Panc1 (cell line): ENCODE measurements at regions not wholly inside any gene's neighbourhood (a gene's known extent, or its start where the extent isn't known, plus 50 kb on each side); places are given as distances from the start of the nearest gene placed in this dataset.
A peak's percentile ranks its signal among the peaks of the same experiment; 100 is the strongest.

ENCODE experiments used
- ATAC-seq: fragments of 200-7000 bp; cut with Tn5 transposase; 2 replicates; pipeline ENCODE4 v1.9.1; 2020; ENCODE audit warnings: mild to moderate bottlenecking, moderate library complexity
- BruUV-seq: library from RNA; stranded (reverse); fragments of 400-500 nt; replicated peaks from 2 replicates; lab custom pipeline; 2021; lab: Mats Ljungman, UMichigan
- CTCF ChIA-PET: fragments of 300-600 bp; sonication (Branson Sonifier 250); formaldehyde crosslinking; loops from one replicate; lab custom pipeline; 2022; ENCODE audit warnings: antibody characterized with exemption; lab: Charles Lee
- POLR2A ChIA-PET: fragments of 300-600 bp; sonication (Branson Sonifier 250); formaldehyde crosslinking; loops from one replicate; lab custom pipeline; 2022; ENCODE audit warnings: antibody characterized with exemption; lab: Charles Lee
- DNase-seq: peaks from one replicate; pipeline ENCODE4 v3.0.0-alpha.2; 2010; ENCODE audit warnings: low read depth, low spot score
- H3K27ac ChIP-seq: 2 replicates; pipeline ENCODE4 v1.5.1; 2011; ENCODE audit warnings: mild to moderate bottlenecking, low read length, inconsistent platforms
- H3K27me3 ChIP-seq: fragments of 200-500 bp; sonication (Bioruptor generic); 2 replicates; pipeline ENCODE4 v1.6.0; 2014; ENCODE audit warnings: low read length, inconsistent platforms; ENCODE audit not compliant: control insufficient read depth, insufficient read depth
- H3K36me3 ChIP-seq: fragments of 200-500 bp; sonication (Bioruptor generic); 2 replicates; pipeline ENCODE4 v1.5.1; 2014; ENCODE audit warnings: inconsistent platforms, mild to moderate bottlenecking, low read length, moderate library complexity; ENCODE audit not compliant: control insufficient read depth, insufficient read depth
- H3K4me1 ChIP-seq: 2 replicates; pipeline ENCODE4 v1.5.1; 2011; ENCODE audit warnings: inconsistent platforms, mild to moderate bottlenecking, low read length, moderate library complexity; ENCODE audit not compliant: control insufficient read depth, insufficient read depth
- H3K4me3 ChIP-seq, 2 experiments: 2 replicates each; pipeline ENCODE4 v1.5.1; 2011 to 2012; ENCODE audit warnings: low read depth in 2 of 2, low read length in 2 of 2, mild to moderate bottlenecking in 2 of 2, inconsistent platforms in 1 of 2, moderate library complexity in 1 of 2
- H3K9me3 ChIP-seq: fragments of 200-500 bp; sonication (Bioruptor generic); 2 replicates; pipeline ENCODE4 v1.5.1; 2014; ENCODE audit warnings: low read depth, mild to moderate bottlenecking, inconsistent platforms, low read length, moderate library complexity; ENCODE audit not compliant: control insufficient read depth, insufficient read depth
- CTCF ChIP-seq: fragments of 450-650 bp; IDR thresholded peaks from 2 replicates; pipeline ENCODE4 v1.5.1; 2017; ENCODE audit warnings: mild to moderate bottlenecking
- POLR2AphosphoS5 ChIP-seq: IDR thresholded peaks from 2 replicates; pipeline ENCODE4 v1.6.1; 2012; ENCODE audit warnings: mild to moderate bottlenecking, low read depth, low read length, moderate library complexity
- REST ChIP-seq, 2 experiments: IDR thresholded peaks; 2 replicates each; pipeline ENCODE4 v1.6.1; 2011 to 2012; ENCODE audit warnings: low read depth in 2 of 2, control low read depth in 1 of 2, low read length in 1 of 2, mild to moderate bottlenecking in 1 of 2, moderate library complexity in 1 of 2; ENCODE audit not compliant: insufficient read depth in 1 of 2
- SIN3A ChIP-seq: IDR thresholded peaks from 2 replicates; pipeline ENCODE4 v1.6.1; 2012; ENCODE audit warnings: low read depth, mild to moderate bottlenecking, low read length, moderate library complexity, borderline replicate concordance; ENCODE audit not compliant: insufficient read depth
- TCF7L2 ChIP-seq: IDR thresholded peaks from 2 replicates; pipeline ENCODE4 v1.6.1; 2011; ENCODE audit warnings: mild to moderate bottlenecking, low read depth, low read length, inconsistent platforms
- in situ Hi-C: cut with HindIII; loops from 2 replicates; pipeline ENCODE4 v1.10.0; 2016; ENCODE audit warnings: low sequenced_read_pairs, low pct_unique_long_range_greater_than_20kb
- intact Hi-C: fragments of 100-400 bp; cut with micrococcal nuclease; formaldehyde crosslinking; loops from one replicate; pipeline ENCODE4 v1.10.0; 2022; ENCODE audit not compliant: unreplicated experiment

DNA sequence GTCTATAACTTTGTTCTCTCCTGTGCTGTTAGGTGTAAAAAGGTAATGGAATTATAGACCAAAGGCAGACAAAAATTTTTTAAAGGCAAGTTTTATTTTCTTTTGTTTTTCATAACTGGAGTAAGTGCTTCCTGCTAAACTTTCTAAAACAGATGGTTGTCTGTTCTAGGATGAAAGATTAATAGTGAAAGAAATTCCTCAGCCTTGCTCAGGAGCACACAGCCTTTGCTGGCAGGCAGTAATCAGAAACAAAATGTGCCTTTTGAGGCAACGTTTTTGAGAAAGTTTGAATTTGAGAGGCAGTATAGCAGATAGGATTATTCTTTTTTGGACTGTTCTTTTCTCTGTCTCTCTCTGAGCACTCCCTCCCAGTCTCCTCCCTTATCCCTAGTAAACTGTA is 2749.5 kb downstream of the PCDH9 start:
- H3K27me3 ChIP-seq = no peaks in the 10 kb centered on the region
- H3K27ac ChIP-seq = no peak overlapping the region; the same call in 1 of the 2 replicates
- intact Hi-C loops (no loop called here), in situ Hi-C loops (no loop called here)
- H3K4me1 ChIP-seq = no peaks in the 10 kb centered on the region
- ATAC-seq (no peak), DNase-seq (no peak)
- no peak for TF ChIP-seq POLR2AphosphoS5
- no peak for TF ChIP-seq CTCF
- TF ChIP-seq TCF7L2 = no peak
- no peak for TF ChIP-seq REST (IDR thresholded peaks at IDR 0.05; ENCODE audit: insufficient read depth in 1 of 2, low read depth in 2 of 2, low read length in 1 of 2)
- TF ChIP-seq SIN3A = no peak
- H3K4me3 ChIP-seq = no peak overlapping the region
- CTCF ChIA-PET = no interaction called here
- BruUV-seq = no TSS peak
- no peaks in the 10 kb centered on the region for H3K9me3 ChIP-seq
- POLR2A ChIA-PET = no interaction called here
- H3K36me3 ChIP-seq = no peaks in the 10 kb centered on the region

DNA sequence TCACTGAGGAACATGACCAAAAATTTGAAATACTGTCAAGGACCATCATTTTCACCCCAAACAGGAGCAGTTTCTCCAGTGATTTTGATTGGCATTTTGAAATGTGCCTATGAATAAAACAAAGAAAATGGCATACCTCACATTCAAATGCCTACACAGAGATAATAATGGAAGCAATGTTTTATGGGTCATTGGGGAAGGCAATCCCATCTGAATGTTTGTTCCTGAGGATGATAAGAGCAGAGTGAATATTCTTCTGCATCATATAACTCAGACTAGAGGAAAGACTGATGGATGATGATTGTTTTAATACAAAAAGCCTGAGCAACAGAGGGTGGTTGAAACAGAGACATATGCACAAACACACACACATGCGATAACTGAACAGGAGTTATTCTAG is 2749.9 kb downstream of the PCDH9 start:
- in situ Hi-C loops (no loop called here), intact Hi-C loops (no loop called here)
- no peak for TF ChIP-seq SIN3A
- no peak for TF ChIP-seq CTCF
- TF ChIP-seq TCF7L2 = no peak
- Histone ChIP-seq H3K27ac (peak overlapping the region; percentile 29; the same call in 1 of the 2 replicates), H3K36me3 (no peaks in the 10 kb centered on the region), H3K9me3 (no peaks in the 10 kb centered on the region), H3K4me1 (no peaks in the 10 kb centered on the region), H3K4me3 (no peak overlapping the region), H3K27me3 (no peaks in the 10 kb centered on the region)
- ChIA-PET POLR2A (no interaction called here), CTCF (no interaction called here)
- BruUV-seq = no TSS peak
- no peak for ATAC-seq
- no peak for DNase-seq

GRCh38 chr13:64477146-64477545 is 2753.0 kb downstream of the PCDH9 start:
- H3K4me3 ChIP-seq = no peak overlapping the region
- ChIA-PET POLR2A (no interaction called here), CTCF (no interaction called here)
- in situ Hi-C loops = no loop called here
- intact Hi-C loops = no loop called here
- TF ChIP-seq POLR2AphosphoS5 (no peak), REST (IDR thresholded peaks at IDR 0.05; ENCODE audit: insufficient read depth in 1 of 2, low read depth in 2 of 2, low read length in 1 of 2) (no peak), SIN3A (no peak), TCF7L2 (no peak), CTCF (no peak)
- H3K27me3 ChIP-seq = no peaks in the 10 kb centered on the region
- no TSS peak for BruUV-seq
- no peak overlapping the region for H3K27ac ChIP-seq
- ATAC-seq (no peak), DNase-seq (no peak)
- H3K36me3 ChIP-seq = no peaks in the 10 kb centered on the region
- no peaks in the 10 kb centered on the region; the same call in 1 of the 2 replicates for H3K4me1 ChIP-seq
- no peaks in the 10 kb centered on the region for H3K9me3 ChIP-seq
